ENCODE measurements at regions not wholly inside any gene's neighbourhood (a gene's known extent, or its start where the extent isn't known, plus 50 kb on each side); places are given as distances from the start of the nearest gene placed in this dataset.
"Not testable (repeated sequence)": the region's sequence is repeated elsewhere in the genome, so short reads cannot be mapped to it uniquely, and the experiment has no call there.

DNA sequence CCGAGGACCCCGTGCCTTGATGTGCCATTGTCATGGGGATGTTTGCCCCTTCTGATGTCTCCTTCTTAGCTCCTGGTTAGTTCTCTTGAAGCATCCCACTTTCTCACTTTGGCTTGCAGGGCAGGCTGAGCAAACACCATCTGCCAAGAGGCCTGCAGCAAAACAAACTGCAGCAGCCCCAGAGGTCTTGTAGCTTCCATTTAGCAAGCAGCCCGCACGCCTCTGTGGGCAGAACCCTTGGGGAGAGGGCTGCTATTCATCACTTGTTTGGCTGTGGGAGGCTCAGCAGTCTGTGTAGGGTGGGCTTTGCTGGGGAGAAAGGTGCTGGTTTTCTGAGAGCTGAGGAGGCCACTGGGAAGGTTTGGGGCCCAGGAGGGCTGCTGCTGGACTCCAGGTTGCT is 56.7 kb downstream of the KCNC4 start:
- H3K4me1 ChIP-seq (ENCODE audit: insufficient read depth, poor library complexity, severe bottlenecking): no peaks in the 10 kb centered on the region
- no peaks in the 10 kb centered on the region for H3K36me3 ChIP-seq (ENCODE audit: low read depth)
- H3K27me3 ChIP-seq (ENCODE audit: insufficient read depth, poor library complexity, severe bottlenecking): no peaks in the 10 kb centered on the region
- no peak overlapping the region for H3K27ac ChIP-seq (ENCODE audit: poor library complexity, severe bottlenecking)
- no peak for ATAC-seq (ENCODE audit: low read depth)
- no peaks in the 10 kb centered on the region for H3K9me3 ChIP-seq (ENCODE audit: severe bottlenecking)
- DNase-seq (ENCODE audit: low spot score): no peak
- TF ChIP-seq, protein P1, sequence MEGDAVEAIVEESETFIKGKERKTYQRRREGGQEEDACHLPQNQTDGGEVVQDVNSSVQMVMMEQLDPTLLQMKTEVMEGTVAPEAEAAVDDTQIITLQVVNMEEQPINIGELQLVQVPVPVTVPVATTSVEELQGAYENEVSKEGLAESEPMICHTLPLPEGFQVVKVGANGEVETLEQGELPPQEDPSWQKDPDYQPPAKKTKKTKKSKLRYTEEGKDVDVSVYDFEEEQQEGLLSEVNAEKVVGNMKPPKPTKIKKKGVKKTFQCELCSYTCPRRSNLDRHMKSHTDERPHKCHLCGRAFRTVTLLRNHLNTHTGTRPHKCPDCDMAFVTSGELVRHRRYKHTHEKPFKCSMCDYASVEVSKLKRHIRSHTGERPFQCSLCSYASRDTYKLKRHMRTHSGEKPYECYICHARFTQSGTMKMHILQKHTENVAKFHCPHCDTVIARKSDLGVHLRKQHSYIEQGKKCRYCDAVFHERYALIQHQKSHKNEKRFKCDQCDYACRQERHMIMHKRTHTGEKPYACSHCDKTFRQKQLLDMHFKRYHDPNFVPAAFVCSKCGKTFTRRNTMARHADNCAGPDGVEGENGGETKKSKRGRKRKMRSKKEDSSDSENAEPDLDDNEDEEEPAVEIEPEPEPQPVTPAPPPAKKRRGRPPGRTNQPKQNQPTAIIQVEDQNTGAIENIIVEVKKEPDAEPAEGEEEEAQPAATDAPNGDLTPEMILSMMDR (IDR thresholded peaks at IDR 0.05; ENCODE audit: poor library complexity, severe bottlenecking): no peak
- H3K4me3 ChIP-seq (ENCODE audit: severe bottlenecking): no peak overlapping the region

DNA sequence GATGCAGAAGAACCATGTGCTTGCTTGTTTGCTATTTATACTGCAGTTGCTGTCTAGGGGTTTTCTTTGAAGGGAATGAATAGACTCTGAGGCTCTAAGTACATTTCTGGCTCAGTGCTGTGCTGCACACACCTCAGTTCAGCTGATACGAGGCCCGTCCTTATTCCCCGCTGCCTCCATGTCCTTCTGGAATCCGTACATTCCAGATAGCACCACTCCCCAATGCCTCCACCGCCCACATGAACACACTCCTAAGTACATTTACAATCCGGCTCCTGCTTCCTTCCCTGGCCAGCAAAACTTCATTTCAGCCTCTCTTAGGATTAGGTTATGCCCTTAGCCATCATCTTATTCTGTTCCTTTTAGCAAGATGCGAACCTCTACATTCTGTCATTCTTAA is 57.1 kb downstream of the KCNC4 start:
- ATAC-seq (ENCODE audit: low read depth): no peak

DNA sequence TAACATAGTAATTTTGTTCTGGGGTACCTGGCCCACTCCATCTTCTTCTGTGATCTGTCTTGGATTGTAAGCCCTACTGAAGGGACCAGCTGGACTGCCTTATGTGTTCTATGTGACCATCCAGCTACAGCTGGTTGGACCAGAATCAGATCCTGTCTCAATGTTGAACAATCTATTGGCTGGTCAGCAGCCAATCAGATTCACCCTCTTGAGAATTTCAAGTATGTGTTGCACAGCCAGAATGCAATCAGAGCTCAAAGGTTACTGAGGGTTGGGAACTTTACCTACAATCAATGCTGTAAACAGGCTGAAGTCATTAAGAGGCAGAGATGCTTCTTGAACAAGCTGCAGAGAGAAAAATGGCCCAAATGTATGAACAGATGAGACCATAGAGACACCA is 61.9 kb downstream of the KCNC4 start:
- TF ChIP-seq, protein P1 (IDR thresholded peaks at IDR 0.05; ENCODE audit: poor library complexity, severe bottlenecking): no peak
- no peak for ATAC-seq (ENCODE audit: low read depth)
- Histone ChIP-seq H3K9me3 (ENCODE audit: severe bottlenecking) (no peaks in the 10 kb centered on the region), H3K27ac (ENCODE audit: poor library complexity, severe bottlenecking) (no peak overlapping the region), H3K4me1 (ENCODE audit: insufficient read depth, poor library complexity, severe bottlenecking) (no peaks in the 10 kb centered on the region), H3K27me3 (ENCODE audit: insufficient read depth, poor library complexity, severe bottlenecking) (no peaks in the 10 kb centered on the region), H3K36me3 (ENCODE audit: low read depth) (no peaks in the 10 kb centered on the region), H3K4me3 (ENCODE audit: severe bottlenecking) (no peak overlapping the region)
- DNase-seq (ENCODE audit: low spot score): no peak

More for the DNA sequence above, 57.1 kb downstream of the KCNC4 start:
- Histone ChIP-seq H3K27ac (ENCODE audit: poor library complexity, severe bottlenecking) (no peak overlapping the region), H3K36me3 (ENCODE audit: low read depth) (no peaks in the 10 kb centered on the region), H3K4me1 (ENCODE audit: insufficient read depth, poor library complexity, severe bottlenecking) (no peaks in the 10 kb centered on the region), H3K4me3 (ENCODE audit: severe bottlenecking) (no peak overlapping the region), H3K9me3 (ENCODE audit: severe bottlenecking) (no peaks in the 10 kb centered on the region), H3K27me3 (ENCODE audit: insufficient read depth, poor library complexity, severe bottlenecking) (no peaks in the 10 kb centered on the region)
- TF ChIP-seq, protein P1 (IDR thresholded peaks at IDR 0.05; ENCODE audit: poor library complexity, severe bottlenecking): no peak
- DNase-seq (ENCODE audit: low spot score): no peak

DNA sequence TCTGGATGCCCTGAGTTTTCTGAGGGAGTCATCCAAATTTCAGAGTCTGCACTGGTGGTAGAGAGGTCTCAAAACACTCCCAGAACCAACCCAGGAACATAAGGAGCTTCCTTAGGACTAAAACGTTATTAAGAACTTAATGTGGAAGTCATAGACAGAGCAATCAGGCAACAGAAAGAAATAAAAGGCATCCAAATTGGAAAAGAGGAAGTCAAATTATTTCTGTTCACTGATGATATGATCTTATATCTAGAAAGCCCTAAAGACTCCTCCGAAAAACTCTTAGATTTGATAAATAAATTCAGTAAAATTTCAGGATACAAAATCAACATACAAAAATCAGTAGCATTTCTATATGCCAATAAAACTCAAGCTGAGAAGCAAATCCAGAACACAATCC is 63.7 kb downstream of the KCNC4 start:
- not testable (repeated sequence) for ATAC-seq (ENCODE audit: low read depth)

DNA sequence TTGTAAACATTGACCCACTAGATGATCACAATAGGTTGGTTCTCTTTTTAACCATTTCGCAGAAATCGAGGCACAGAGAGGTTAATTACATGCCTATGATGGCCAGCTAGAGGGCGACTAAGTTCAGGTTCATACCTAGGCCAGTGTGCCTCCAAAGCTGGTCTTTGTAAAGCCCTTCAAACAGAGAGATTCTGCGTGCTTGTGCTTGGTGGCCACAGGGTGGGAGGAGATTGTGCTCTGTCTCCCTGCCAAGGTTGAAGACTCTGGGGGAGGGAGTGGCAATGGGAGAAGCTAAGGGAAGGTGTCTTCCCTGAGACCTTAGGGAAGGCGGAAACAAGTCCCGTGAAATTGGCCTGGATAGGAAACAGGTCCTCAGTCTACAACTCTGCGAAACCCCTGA is 59.1 kb upstream of the RBM15 start:
- TF ChIP-seq, protein P1 (IDR thresholded peaks at IDR 0.05; ENCODE audit: poor library complexity, severe bottlenecking): no peak
- Histone ChIP-seq H3K4me1 (ENCODE audit: insufficient read depth, poor library complexity, severe bottlenecking) (no peaks in the 10 kb centered on the region), H3K4me3 (ENCODE audit: severe bottlenecking) (no peak overlapping the region), H3K36me3 (ENCODE audit: low read depth) (no peaks in the 10 kb centered on the region), H3K27me3 (ENCODE audit: insufficient read depth, poor library complexity, severe bottlenecking) (no peaks in the 10 kb centered on the region), H3K27ac (ENCODE audit: poor library complexity, severe bottlenecking) (no peak overlapping the region), H3K9me3 (ENCODE audit: severe bottlenecking) (no peaks in the 10 kb centered on the region)
- ATAC-seq (ENCODE audit: low read depth) (no peak), DNase-seq (ENCODE audit: low spot score) (no peak)

More for the DNA sequence above, 63.7 kb downstream of the KCNC4 start:
- H3K27me3 ChIP-seq (ENCODE audit: insufficient read depth, poor library complexity, severe bottlenecking); H3K9me3 ChIP-seq (ENCODE audit: severe bottlenecking); H3K4me1 ChIP-seq (ENCODE audit: insufficient read depth, poor library complexity, severe bottlenecking); H3K27ac ChIP-seq (ENCODE audit: poor library complexity, severe bottlenecking); H3K36me3 ChIP-seq (ENCODE audit: low read depth); DNase-seq (ENCODE audit: low spot score); H3K4me3 ChIP-seq (ENCODE audit: severe bottlenecking): not testable (repeated sequence)

All from RWPE2 (cell line).